ENCODE measurements at regions not wholly inside any gene's neighbourhood (a gene's known extent, or its start where the extent isn't known, plus 50 kb on each side); places are given as distances from the start of the nearest gene placed in this dataset.

DNA sequence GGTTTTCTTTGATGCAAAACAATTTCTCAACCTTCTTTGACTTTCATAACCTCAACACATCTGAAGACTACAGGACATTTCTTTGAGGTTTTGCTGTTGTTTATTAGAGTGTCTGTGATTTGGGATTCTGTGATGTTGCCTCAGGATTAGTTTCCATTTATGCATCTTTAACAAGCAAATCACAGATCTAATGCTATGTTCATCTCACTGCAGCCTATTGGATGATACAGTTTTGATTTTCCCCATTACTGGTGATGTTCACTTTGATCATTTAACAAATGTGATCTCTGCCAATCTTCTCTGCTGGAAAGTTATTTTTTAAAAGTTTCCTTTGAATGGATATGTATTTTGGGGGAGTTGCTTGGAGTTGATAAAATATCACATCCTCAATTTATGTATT lies 624.9 kb upstream of the HS3ST1 start:
- no peak for DNase-seq
- TF ChIP-seq CTCF (IDR thresholded peaks at IDR 0.05), result no peak
- TF ChIP-seq EP300 (IDR thresholded peaks at IDR 0.05), result no peak
- no peak for TF ChIP-seq POLR2AphosphoS5 (IDR thresholded peaks at IDR 0.05)
- TF ChIP-seq POLR2A (IDR thresholded peaks at IDR 0.05), result no peak
- intact Hi-C loops (cut with DNase I), result no loop called here
- no peaks in the 10 kb centered on the region for H3K27me3 ChIP-seq
- no peak overlapping the region for H3K4me3 ChIP-seq
- H3K27ac ChIP-seq, result no peak overlapping the region
- no peaks in the 10 kb centered on the region for H3K4me1 ChIP-seq
- H3K9me3 ChIP-seq, result no peaks in the 10 kb centered on the region
- no peaks in the 10 kb centered on the region for H3K36me3 ChIP-seq

DNA sequence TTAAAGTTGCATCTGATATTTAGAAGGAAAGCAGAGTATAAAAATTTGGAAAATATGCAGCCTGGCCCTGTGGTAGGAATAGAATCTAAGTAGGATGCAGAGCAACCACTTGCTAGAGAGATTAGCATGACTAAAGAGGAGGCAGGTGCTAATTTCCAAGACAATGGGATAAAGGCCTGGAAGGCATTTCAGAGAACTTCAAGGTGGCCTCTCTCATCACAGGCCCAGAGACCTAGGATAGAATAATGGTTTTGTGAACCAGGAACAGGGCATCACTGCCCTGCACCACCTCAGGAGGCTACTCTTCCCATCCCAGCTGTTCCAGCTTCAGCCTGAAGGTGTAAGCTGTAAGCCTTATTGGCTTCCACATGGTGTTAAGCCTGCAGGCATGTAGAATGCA lies 621.7 kb upstream of the HS3ST1 start:
- H3K27ac ChIP-seq, result no peak overlapping the region
- H3K36me3 ChIP-seq, result no peaks in the 10 kb centered on the region
- no peak for DNase-seq
- no peaks in the 10 kb centered on the region for H3K9me3 ChIP-seq
- intact Hi-C loops (cut with DNase I), result no loop called here
- H3K4me1 ChIP-seq, result no peaks in the 10 kb centered on the region
- H3K4me3 ChIP-seq, result no peak overlapping the region
- no peaks in the 10 kb centered on the region for H3K27me3 ChIP-seq
- no peak for TF ChIP-seq CTCF (IDR thresholded peaks at IDR 0.05)
- no peak for TF ChIP-seq EP300 (IDR thresholded peaks at IDR 0.05)
- no peak for TF ChIP-seq POLR2AphosphoS5 (IDR thresholded peaks at IDR 0.05)
- TF ChIP-seq POLR2A (IDR thresholded peaks at IDR 0.05), result no peak

- Histone ChIP-seq H3K27me3 (no peaks in the 10 kb centered on the region), H3K4me3 (no peak overlapping the region), H3K9me3 (peaks cover 0 to 8% (median 0%) of the 10 kb centered on the region in 4 donors), H3K27ac (no peak overlapping the region), H3K4me1 (no peaks in the 10 kb centered on the region), H3K36me3 (no peaks in the 10 kb centered on the region)
- TF ChIP-seq CTCF (IDR thresholded peaks at IDR 0.05) (no peak), POLR2AphosphoS5 (IDR thresholded peaks at IDR 0.05) (no peak), EP300 (IDR thresholded peaks at IDR 0.05) (no peak), POLR2A (IDR thresholded peaks at IDR 0.05) (no peak)
- WGBS, 2 donors, result 85 to 87% methylated on average over 4 of the region's 4 CpGs
- intact Hi-C loops (cut with DNase I), result loop anchor here (10.0 kb wide), 1 partner anchor 592 kb away; no protein-coding TSS in a partner anchor
- no peak for DNase-seq
These were observed 614.1 kb upstream of the HS3ST1 start for GRCh38 chr4:12042818-12043217.

GRCh38 chr4:12041828-12042227 lies 613.1 kb upstream of the HS3ST1 start:
- WGBS, 2 donors, result 27 to 31% methylated on average over 2 of the region's 2 CpGs
- intact Hi-C loops (cut with DNase I), result loop anchor here (10.0 kb wide), 1 partner anchor 593 kb away; no protein-coding TSS in a partner anchor
- Histone ChIP-seq H3K36me3 (no peaks in the 10 kb centered on the region), H3K4me1 (no peaks in the 10 kb centered on the region), H3K27me3 (no peaks in the 10 kb centered on the region), H3K27ac (no peak overlapping the region), H3K4me3 (no peak overlapping the region), H3K9me3 (peaks cover 0 to 11% (median 0%) of the 10 kb centered on the region in 4 donors)
- no peak for DNase-seq
- TF ChIP-seq CTCF (IDR thresholded peaks at IDR 0.05), result peak in 1 of 4 experiments; percentile 22
- no peak for TF ChIP-seq EP300 (IDR thresholded peaks at IDR 0.05)

GRCh38 chr4:12036450-12036849 lies 607.8 kb upstream of the HS3ST1 start:
- intact Hi-C loops (cut with DNase I), result no loop called here
- H3K9me3 ChIP-seq, result peaks cover 0 to 11% (median 0%) of the 10 kb centered on the region in 4 donors
- no peaks in the 10 kb centered on the region for H3K27me3 ChIP-seq
- DNase-seq, result no peak
- no peak overlapping the region for H3K4me3 ChIP-seq
- no peaks in the 10 kb centered on the region for H3K4me1 ChIP-seq
- no peaks in the 10 kb centered on the region for H3K36me3 ChIP-seq
- no peak overlapping the region for H3K27ac ChIP-seq
- 59 to 71% methylated on average over 3 of the region's 3 CpGs for WGBS, 2 donors
- no peak for TF ChIP-seq POLR2A (IDR thresholded peaks at IDR 0.05)
- no peak for TF ChIP-seq CTCF (IDR thresholded peaks at IDR 0.05)
- no peak for TF ChIP-seq EP300 (IDR thresholded peaks at IDR 0.05)
- no peak for TF ChIP-seq POLR2AphosphoS5 (IDR thresholded peaks at IDR 0.05)

Measured in sigmoid colon (tissue), 6 donors.